ENCODE measurements at regions not wholly inside any gene's neighbourhood (a gene's known extent, or its start where the extent isn't known, plus 50 kb on each side); places are given as distances from the start of the nearest gene placed in this dataset.

DNA sequence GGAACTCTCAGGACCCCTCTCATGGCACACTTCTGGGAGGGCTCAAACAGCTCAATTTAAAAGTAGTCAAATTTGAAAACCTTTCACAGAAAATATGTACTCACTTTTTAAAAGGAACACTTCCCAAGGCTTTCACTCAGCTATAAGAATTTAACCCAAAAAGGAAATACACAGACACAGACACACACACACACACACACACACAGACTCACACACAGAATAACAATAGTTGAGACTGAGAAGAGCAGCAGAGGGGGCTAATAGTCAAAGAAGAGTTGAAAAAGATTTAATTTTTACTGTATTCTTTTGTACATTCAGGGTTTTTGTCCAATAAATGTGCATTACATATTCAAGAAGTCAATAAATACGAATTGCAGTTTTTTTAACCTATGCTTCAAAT, 211.4 kb downstream of the HACE1 start:
- no peak for TF ChIP-seq EZH2phosphoT487 (IDR thresholded peaks at IDR 0.05; ENCODE audit: low read depth)
- TF ChIP-seq, protein P1, sequence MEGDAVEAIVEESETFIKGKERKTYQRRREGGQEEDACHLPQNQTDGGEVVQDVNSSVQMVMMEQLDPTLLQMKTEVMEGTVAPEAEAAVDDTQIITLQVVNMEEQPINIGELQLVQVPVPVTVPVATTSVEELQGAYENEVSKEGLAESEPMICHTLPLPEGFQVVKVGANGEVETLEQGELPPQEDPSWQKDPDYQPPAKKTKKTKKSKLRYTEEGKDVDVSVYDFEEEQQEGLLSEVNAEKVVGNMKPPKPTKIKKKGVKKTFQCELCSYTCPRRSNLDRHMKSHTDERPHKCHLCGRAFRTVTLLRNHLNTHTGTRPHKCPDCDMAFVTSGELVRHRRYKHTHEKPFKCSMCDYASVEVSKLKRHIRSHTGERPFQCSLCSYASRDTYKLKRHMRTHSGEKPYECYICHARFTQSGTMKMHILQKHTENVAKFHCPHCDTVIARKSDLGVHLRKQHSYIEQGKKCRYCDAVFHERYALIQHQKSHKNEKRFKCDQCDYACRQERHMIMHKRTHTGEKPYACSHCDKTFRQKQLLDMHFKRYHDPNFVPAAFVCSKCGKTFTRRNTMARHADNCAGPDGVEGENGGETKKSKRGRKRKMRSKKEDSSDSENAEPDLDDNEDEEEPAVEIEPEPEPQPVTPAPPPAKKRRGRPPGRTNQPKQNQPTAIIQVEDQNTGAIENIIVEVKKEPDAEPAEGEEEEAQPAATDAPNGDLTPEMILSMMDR (IDR thresholded peaks at IDR 0.05; ENCODE audit: low read depth, low read length): no peak
